ENCODE measurements at regions not wholly inside any gene's neighbourhood (a gene's known extent, or its start where the extent isn't known, plus 50 kb on each side); places are given as distances from the start of the nearest gene placed in this dataset.

- TF ChIP-seq AR (CRISPR knock-in tag; IDR thresholded peaks at IDR 0.05): no peak
- TF ChIP-seq CREB1 (CRISPR knock-in tag; IDR thresholded peaks at IDR 0.05): no peak
- TF ChIP-seq ZSCAN18 (CRISPR knock-in tag; IDR thresholded peaks at IDR 0.05): no peak
Observed at GRCh38 chr9:11933926-11934325, 759.3 kb upstream of the TYRP1 start (continued).

GRCh38 chr9:11946531-11946930 is 746.7 kb upstream of the TYRP1 start:
- peaks cover 4% of the 10 kb centered on the region for H3K4me1 Mint-ChIP-seq
- H3K27ac Mint-ChIP-seq: no peak overlapping the region
- TF ChIP-seq ATF2 (CRISPR knock-in tag; IDR thresholded peaks at IDR 0.05; ENCODE audit: borderline replicate concordance, low read depth) (no peak), MXD4 (CRISPR knock-in tag; IDR thresholded peaks at IDR 0.05; ENCODE audit: borderline replicate concordance) (no peak), RELA (CRISPR knock-in tag; IDR thresholded peaks at IDR 0.05; ENCODE audit: borderline replicate concordance) (no peak), ZNF121 (CRISPR knock-in tag; IDR thresholded peaks at IDR 0.05) (no peak), SMAD3 (CRISPR knock-in tag; IDR thresholded peaks at IDR 0.05; ENCODE audit: borderline replicate concordance) (no peak), CTCF (IDR thresholded peaks at IDR 0.05) (no peak), CDX4 (CRISPR knock-in tag; IDR thresholded peaks at IDR 0.05; ENCODE audit: borderline replicate concordance) (no peak), USF1 (CRISPR knock-in tag; IDR thresholded peaks at IDR 0.05) (no peak), ATF1 (CRISPR knock-in tag; IDR thresholded peaks at IDR 0.05) (no peak), HMGXB4 (CRISPR knock-in tag; IDR thresholded peaks at IDR 0.05) (no peak), OVOL2 (CRISPR knock-in tag; IDR thresholded peaks at IDR 0.05; ENCODE audit: borderline replicate concordance) (no peak), MAX (CRISPR knock-in tag; IDR thresholded peaks at IDR 0.05) (no peak), AR (CRISPR knock-in tag; IDR thresholded peaks at IDR 0.05) (no peak), HMGA2 (CRISPR knock-in tag; IDR thresholded peaks at IDR 0.05) (no peak), SOX15 (CRISPR knock-in tag; IDR thresholded peaks at IDR 0.05) (no peak), GABPB1 (CRISPR knock-in tag; IDR thresholded peaks at IDR 0.05) (no peak), FOXP1 (CRISPR knock-in tag; IDR thresholded peaks at IDR 0.05; ENCODE audit: borderline replicate concordance) (no peak), ESRRA (CRISPR knock-in tag; IDR thresholded peaks at IDR 0.05; ENCODE audit: borderline replicate concordance) (no peak)
- no peak overlapping the region for H3K4me3 Mint-ChIP-seq
- no peaks in the 10 kb centered on the region; the same call in 1 of the 2 replicates for H3K27me3 Mint-ChIP-seq (ENCODE audit: low read depth)
- DNase-seq (ENCODE audit: low spot score): no peak
- ChIA-PET CTCF (interaction anchor here (1.2 kb wide), 1 partner anchor 382 kb away, joined by 3 read pairs; no protein-coding TSS in a partner anchor), POLR2A (no interaction called here)
- no peak for ATAC-seq
- H3K9me3 Mint-ChIP-seq: peaks cover 29% of the 10 kb centered on the region
- peaks cover 8% of the 10 kb centered on the region for H3K36me3 Mint-ChIP-seq
